NT2/D1 (cell line): ENCODE measurements at regions not wholly inside any gene's neighbourhood (a gene's known extent, or its start where the extent isn't known, plus 50 kb on each side); places are given as distances from the start of the nearest gene placed in this dataset.

ENCODE experiments used
- DNase-seq: peaks from one replicate; pipeline ENCODE4 v3.0.0-alpha.2; 2011; ENCODE audit warnings: low read depth, low spot score
- H3K27me3 ChIP-seq: 2 replicates; pipeline ENCODE4 v1.6.0; 2011; ENCODE audit warnings: mild to moderate bottlenecking; ENCODE audit not compliant: insufficient read length, insufficient read depth
- H3K36me3 ChIP-seq: 2 replicates; pipeline ENCODE4 v1.6.1; 2011; ENCODE audit warnings: mild to moderate bottlenecking, low read length, mixed read lengths; ENCODE audit not compliant: insufficient read depth, insufficient read length
- H3K4me1 ChIP-seq: 2 replicates; pipeline ENCODE4 v1.5.1; 2011; ENCODE audit not compliant: insufficient read depth, insufficient read length
- H3K4me3 ChIP-seq: 2 replicates; pipeline ENCODE4 v1.5.1; 2011; ENCODE audit warnings: low read depth; ENCODE audit not compliant: insufficient read length
- H3K9ac ChIP-seq: 2 replicates; pipeline ENCODE4 v1.6.0; 2011; ENCODE audit warnings: low read depth; ENCODE audit not compliant: insufficient read length
- H3K9me3 ChIP-seq: 2 replicates; pipeline ENCODE4 v1.5.1; 2011; ENCODE audit warnings: mild to moderate bottlenecking, low read length; ENCODE audit not compliant: insufficient read depth
- SUZ12 ChIP-seq: IDR thresholded peaks from 2 replicates; pipeline ENCODE4 v1.6.1; 2011; ENCODE audit not compliant: insufficient read length, insufficient read depth; ENCODE audit errors: extremely low read depth
- YY1 ChIP-seq: IDR thresholded peaks from 2 replicates; pipeline ENCODE4 v1.6.1; 2011; ENCODE audit not compliant: insufficient read length, insufficient read depth
- ZNF274 ChIP-seq: IDR thresholded peaks from 2 replicates; pipeline ENCODE4 v1.6.1; 2011; ENCODE audit warnings: mild to moderate bottlenecking, low read depth, low read length

GRCh38 chr5:113864437-113864836 is 350.9 kb downstream of the YTHDC2 start:
- TF ChIP-seq SUZ12 (no peak), ZNF274 (no peak), YY1 (no peak)
- H3K4me3 ChIP-seq: no peak overlapping the region
- no peak overlapping the region for H3K9ac ChIP-seq
- H3K27me3 ChIP-seq: no peaks in the 10 kb centered on the region
- DNase-seq: no peak
- H3K9me3 ChIP-seq: no peaks in the 10 kb centered on the region
- H3K4me1 ChIP-seq: no peaks in the 10 kb centered on the region
- no peaks in the 10 kb centered on the region for H3K36me3 ChIP-seq

GRCh38 chr5:113866763-113867162 is 353.3 kb downstream of the YTHDC2 start:
- Histone ChIP-seq H3K4me3 (no peak overlapping the region), H3K9ac (no peak overlapping the region), H3K36me3 (no peaks in the 10 kb centered on the region), H3K4me1 (no peaks in the 10 kb centered on the region), H3K9me3 (no peaks in the 10 kb centered on the region), H3K27me3 (no peaks in the 10 kb centered on the region)
- no peak for DNase-seq
- TF ChIP-seq YY1 (no peak), SUZ12 (no peak), ZNF274 (no peak)

- Histone ChIP-seq H3K4me1 (no peaks in the 10 kb centered on the region), H3K9ac (no peak overlapping the region), H3K4me3 (no peak overlapping the region), H3K9me3 (no peaks in the 10 kb centered on the region), H3K36me3 (no peaks in the 10 kb centered on the region), H3K27me3 (no peaks in the 10 kb centered on the region)
- DNase-seq: no peak
- TF ChIP-seq ZNF274 (no peak), SUZ12 (no peak), YY1 (no peak)
Measured at GRCh38 chr5:113869611-113870010, 356.1 kb downstream of the YTHDC2 start.

GRCh38 chr5:113871972-113872371 is 358.5 kb downstream of the YTHDC2 start:
- Histone ChIP-seq H3K36me3 (no peaks in the 10 kb centered on the region), H3K9me3 (no peaks in the 10 kb centered on the region), H3K9ac (no peak overlapping the region), H3K4me1 (no peaks in the 10 kb centered on the region), H3K27me3 (no peaks in the 10 kb centered on the region), H3K4me3 (no peak overlapping the region)
- no peak for DNase-seq
- TF ChIP-seq YY1 (no peak), ZNF274 (no peak), SUZ12 (no peak)

GRCh38 chr5:113875096-113875495 is 361.6 kb downstream of the YTHDC2 start:
- peaks cover 3% of the 10 kb centered on the region; the same call in 1 of the 2 replicates for H3K9me3 ChIP-seq
- DNase-seq: no peak
- H3K9ac ChIP-seq: no peak overlapping the region
- no peaks in the 10 kb centered on the region for H3K36me3 ChIP-seq
- no peaks in the 10 kb centered on the region for H3K4me1 ChIP-seq
- TF ChIP-seq YY1: no peak
- TF ChIP-seq ZNF274: no peak
- no peak for TF ChIP-seq SUZ12
- H3K4me3 ChIP-seq: no peak overlapping the region
- H3K27me3 ChIP-seq: no peaks in the 10 kb centered on the region

GRCh38 chr5:113891491-113891890 is 378.0 kb downstream of the YTHDC2 start:
- H3K9me3 ChIP-seq: no peaks in the 10 kb centered on the region
- no peak for TF ChIP-seq ZNF274
- no peak for TF ChIP-seq YY1
- TF ChIP-seq SUZ12: no peak
- no peaks in the 10 kb centered on the region for H3K4me1 ChIP-seq
- no peak overlapping the region for H3K9ac ChIP-seq
- H3K36me3 ChIP-seq: no peaks in the 10 kb centered on the region
- no peak for DNase-seq
- H3K27me3 ChIP-seq: no peaks in the 10 kb centered on the region
- H3K4me3 ChIP-seq: no peak overlapping the region

GRCh38 chr5:113896789-113897188 is 383.3 kb downstream of the YTHDC2 start:
- H3K9me3 ChIP-seq: no peaks in the 10 kb centered on the region
- no peaks in the 10 kb centered on the region for H3K27me3 ChIP-seq
- no peak for DNase-seq
- TF ChIP-seq SUZ12: no peak
- TF ChIP-seq ZNF274: no peak
- no peak for TF ChIP-seq YY1
- no peak overlapping the region for H3K9ac ChIP-seq
- H3K36me3 ChIP-seq: no peaks in the 10 kb centered on the region
- no peaks in the 10 kb centered on the region for H3K4me1 ChIP-seq
- H3K4me3 ChIP-seq: no peak overlapping the region
